Fibroblast of lung (primary cell): ENCODE measurements at regions not wholly inside any gene's neighbourhood (a gene's known extent, or its start where the extent isn't known, plus 50 kb on each side); places are given as distances from the start of the nearest gene placed in this dataset.
"Not testable (repeated sequence)": the region's sequence is repeated elsewhere in the genome, so short reads cannot be mapped to it uniquely, and the experiment has no call there.

Experiments used
- CTCF ChIP-seq, 2 donors: IDR thresholded peaks in 1 of 2; conservative IDR thresholded peaks in 1 of 2; 1 replicate in 1 of 2; 2 replicates in 1 of 2; pipeline ENCODE4 v1.5.1; 2011 to 2012; ENCODE audit warnings: low read length in 2 of 2, control low read depth in 1 of 2, inconsistent platforms in 1 of 2, low read depth in 1 of 2, mild to moderate bottlenecking in 1 of 2
- EZH2 ChIP-seq: IDR thresholded peaks from 2 replicates; pipeline ENCODE4 v1.5.1; 2012; ENCODE audit warnings: low read length, control low read depth, mild to moderate bottlenecking; ENCODE audit errors: missing control alignments

- TF ChIP-seq CTCF (conservative IDR thresholded peaks at IDR 0.05 in 1 of 2, IDR thresholded peaks at IDR 0.05 in 1 of 2; ENCODE audit: low read depth in 1 of 2, low read length in 2 of 2); EZH2: not testable (repeated sequence)
Measured at GRCh38 chr6:68494880-68495279, 140.2 kb upstream of the ADGRB3 start.
